HG02678 (cell line): ENCODE measurements at regions not wholly inside any gene's neighbourhood (a gene's known extent, or its start where the extent isn't known, plus 50 kb on each side); places are given as distances from the start of the nearest gene placed in this dataset.

ENCODE experiments used
- ATAC-seq: cut with Tn5 transposase; IDR thresholded peaks from one replicate; pipeline ENCODE4 v1.9.1; 2021; ENCODE audit warnings: mild to moderate bottlenecking, moderate library complexity; ENCODE audit not compliant: unreplicated experiment

GRCh38 chr2:190807886-190808285 is 72.7 kb upstream of the GLS start:
- ATAC-seq: no peak

- no peak for ATAC-seq
These were observed 71.4 kb upstream of the GLS start for GRCh38 chr2:190809139-190809764.

GRCh38 chr2:190809876-190810525 is 70.6 kb upstream of the GLS start:
- no peak for ATAC-seq

- no peak for ATAC-seq
These were observed 69.5 kb upstream of the GLS start for GRCh38 chr2:190810981-190811587.

GRCh38 chr2:190811811-190812210 is 68.8 kb upstream of the GLS start:
- ATAC-seq: no peak

- ATAC-seq: no peak
These were observed 67.9 kb upstream of the GLS start for GRCh38 chr2:190812506-190813294.

GRCh38 chr2:190815226-190815625 is 65.4 kb upstream of the GLS start:
- no peak for ATAC-seq

- ATAC-seq: no peak
These were observed 63.5 kb upstream of the GLS start for GRCh38 chr2:190817082-190817481.

GRCh38 chr2:190819840-190820301 is 60.8 kb upstream of the GLS start:
- ATAC-seq: no peak

GRCh38 chr2:190820416-190820815 is 60.2 kb upstream of the GLS start:
- no peak for ATAC-seq

- no peak for ATAC-seq
These were observed 58.6 kb upstream of the GLS start for GRCh38 chr2:190822043-190822442.

- ATAC-seq: no peak
These were observed 52.9 kb upstream of the GLS start for GRCh38 chr2:190827720-190828119.

- no peak for ATAC-seq
These were observed 51.0 kb upstream of the GLS start for GRCh38 chr2:190829642-190830041.
